H1 (cell line): ENCODE measurements at regions not wholly inside any gene's neighbourhood (a gene's known extent, or its start where the extent isn't known, plus 50 kb on each side); places are given as distances from the start of the nearest gene placed in this dataset.

Source experiments
- CTCF ChIA-PET: fragments of 300-600 bp; sonication (Branson Sonifier 250); formaldehyde crosslinking; loops from one replicate; lab custom pipeline; 2021; ENCODE audit not compliant: partially characterized antibody; lab: Charles Lee
- POLR2A ChIA-PET: fragments of 300-600 bp; sonication (Branson Sonifier 250); formaldehyde crosslinking; loops from one replicate; lab custom pipeline; 2021; ENCODE audit warnings: inconsistent platforms; ENCODE audit not compliant: partially characterized antibody; lab: Charles Lee
- DNase-seq, 2 experiments: peaks; one replicate each; pipeline versions ENCODE4 v3.0.0 to v3.0.0-alpha.2; 2010 to 2022; ENCODE audit warnings: low spot score in 2 of 2, low read depth in 1 of 2, mixed read lengths in 1 of 2
- FAIRE-seq: peaks from 2 replicates; lab custom pipeline; 2011; peaks lifted over from hg19 to GRCh38; lab: Jason Lieb, UNC
- H2AFZ ChIP-seq: 2 replicates; pipeline ENCODE4 v1.8.1; 2012; ENCODE audit warnings: low read length, inconsistent platforms
- H2AK5ac ChIP-seq: 2 replicates; pipeline ENCODE4 v1.6.1; 2013; ENCODE audit warnings: low read depth, low read length
- H2BK120ac ChIP-seq: replicated peaks from 2 replicates; pipeline ENCODE3; 2013; ENCODE audit warnings: low read depth, low read length, inconsistent platforms
- H2BK12ac ChIP-seq: 2 replicates; pipeline ENCODE4 v1.6.1; 2013; ENCODE audit warnings: low read depth, low read length
- H2BK15ac ChIP-seq: 2 replicates; pipeline ENCODE4 v1.6.1; 2013; ENCODE audit warnings: low read length
- H2BK20ac ChIP-seq: 2 replicates; pipeline ENCODE4 v1.6.1; 2013; ENCODE audit warnings: low read length
- H2BK5ac ChIP-seq: 2 replicates; pipeline ENCODE4 v1.6.1; 2013; ENCODE audit warnings: low read depth, low read length
- H3K14ac ChIP-seq: 2 replicates; pipeline ENCODE4 v1.6.1; 2013; ENCODE audit warnings: inconsistent platforms; ENCODE audit not compliant: insufficient read length
- H3K18ac ChIP-seq: 2 replicates; pipeline ENCODE4 v1.6.1; 2013; ENCODE audit warnings: low read length; ENCODE audit errors: extremely low read depth
- H3K23ac ChIP-seq: 2 replicates; pipeline ENCODE4 v1.6.1; 2013; ENCODE audit warnings: inconsistent platforms; ENCODE audit not compliant: insufficient read length
- H3K23me2 ChIP-seq: 2 replicates; pipeline ENCODE4 v1.6.1; 2013; ENCODE audit warnings: low read depth, low read length
- H3K27ac ChIP-seq: 2 replicates; pipeline ENCODE4 v1.6.1; 2011; ENCODE audit warnings: low read depth, low read length, inconsistent platforms
- H3K27me3 ChIP-seq, 4 experiments: replicated peaks in 1 of 4; 1 replicate in 1 of 4; 2 replicates in 3 of 4; pipeline versions ENCODE4 v1.6.1 to v1.8.1; 2011 to 2013; ENCODE audit warnings: low read length in 3 of 4, mild to moderate bottlenecking in 3 of 4, inconsistent platforms in 2 of 4, mixed read lengths in 2 of 4, moderate library complexity in 1 of 4; ENCODE audit not compliant: control insufficient read depth in 3 of 4, insufficient read depth in 3 of 4; ENCODE audit errors: extremely low read depth in 1 of 4
- H3K36me3 ChIP-seq, 4 experiments: 2 replicates each; pipeline versions ENCODE4 v1.6.1 to v1.8.1; 2011 to 2013; ENCODE audit warnings: mild to moderate bottlenecking in 4 of 4, low read length in 3 of 4, moderate library complexity in 2 of 4, control low read depth in 1 of 4, inconsistent platforms in 1 of 4; ENCODE audit not compliant: insufficient read depth in 4 of 4, control insufficient read depth in 2 of 4
- H3K4ac ChIP-seq: replicated peaks from 2 replicates; pipeline ENCODE3; 2013; ENCODE audit warnings: low read length, low read depth, mixed read lengths, inconsistent platforms; ENCODE audit not compliant: insufficient read length
- H3K4me1 ChIP-seq, 4 experiments: replicated peaks in 1 of 4; 1 replicate in 1 of 4; 2 replicates in 3 of 4; pipeline versions ENCODE4 v1.6.1 to v1.8.1; 2011 to 2013; ENCODE audit warnings: low read length in 3 of 4, inconsistent platforms in 2 of 4, mixed read lengths in 1 of 4; ENCODE audit not compliant: insufficient read depth in 4 of 4, control insufficient read depth in 3 of 4
- H3K4me2 ChIP-seq, 2 experiments: 2 replicates each; pipeline versions ENCODE4 v1.6.1 to v1.8.1; 2011 to 2013; ENCODE audit warnings: low read depth in 2 of 2, low read length in 2 of 2, control low read depth in 1 of 2, inconsistent platforms in 1 of 2, mild to moderate bottlenecking in 1 of 2; ENCODE audit not compliant: insufficient read depth in 1 of 2
- H3K4me3 ChIP-seq, 4 experiments: fragments of 200-600, 300-600 bp in 1 of 4; sonication (generic), shearing (Covaris generic), sonication (Bioruptor Twin) in 1 of 4; 2 replicates each; pipeline versions ENCODE4 v1.5.1 to v1.8.1; 2011 to 2016; ENCODE audit warnings: low read length in 4 of 4, low read depth in 3 of 4, control low read depth in 2 of 4, inconsistent platforms in 2 of 4, mild to moderate bottlenecking in 2 of 4, mixed read lengths in 1 of 4, moderate library complexity in 1 of 4; ENCODE audit not compliant: insufficient read depth in 2 of 4; ENCODE audit errors: extremely low read depth in 1 of 4
- H3K56ac ChIP-seq: replicated peaks from 2 replicates; pipeline ENCODE3; 2013; ENCODE audit warnings: low read depth, mild to moderate bottlenecking, mixed read lengths, low read length, inconsistent platforms; ENCODE audit not compliant: insufficient read length
- H3K79me1 ChIP-seq: 2 replicates; pipeline ENCODE4 v1.6.1; 2013; ENCODE audit warnings: low read depth, low read length, control low read depth
- H3K79me2 ChIP-seq, 2 experiments: 2 replicates each; pipeline versions ENCODE4 v1.6.1 to v1.8.1; 2012 to 2013; ENCODE audit warnings: low read length in 2 of 2, mild to moderate bottlenecking in 2 of 2, inconsistent platforms in 1 of 2; ENCODE audit not compliant: insufficient read depth in 2 of 2, control insufficient read depth in 1 of 2
- H3K9ac ChIP-seq, 4 experiments: replicated peaks in 1 of 4; 1 replicate in 1 of 4; 2 replicates in 3 of 4; pipeline versions ENCODE4 v1.6.1 to v1.8.1; 2011 to 2013; ENCODE audit warnings: low read depth in 3 of 4, low read length in 3 of 4, control low read depth in 2 of 4, mild to moderate bottlenecking in 2 of 4, moderate library complexity in 2 of 4, inconsistent platforms in 1 of 4; ENCODE audit errors: extremely low read depth in 1 of 4
- H3K9me3 ChIP-seq, 2 experiments: 2 replicates each; pipeline versions ENCODE4 v1.6.1 to v1.8.1; 2012 to 2013; ENCODE audit warnings: mild to moderate bottlenecking in 2 of 2, moderate library complexity in 2 of 2, control low read depth in 1 of 2, inconsistent platforms in 1 of 2, low read depth in 1 of 2, low read length in 1 of 2, mixed read lengths in 1 of 2; ENCODE audit not compliant: insufficient read depth in 2 of 2
- H4K20me1 ChIP-seq, 2 experiments: replicated peaks in 1 of 2; 2 replicates each; pipeline versions ENCODE3 to v1.8.1; 2011 to 2013; ENCODE audit warnings: inconsistent platforms in 2 of 2, low read length in 2 of 2, mild to moderate bottlenecking in 1 of 2; ENCODE audit not compliant: insufficient read depth in 2 of 2, control insufficient read depth in 1 of 2
- H4K5ac ChIP-seq: 2 replicates; pipeline ENCODE4 v1.6.1; 2013; ENCODE audit warnings: low read length, low read depth, mixed read lengths, inconsistent platforms; ENCODE audit not compliant: insufficient read length
- H4K8ac ChIP-seq: 2 replicates; pipeline ENCODE4 v1.8.0; 2013; ENCODE audit warnings: mild to moderate bottlenecking, moderate library complexity, low read length, inconsistent platforms; ENCODE audit not compliant: insufficient read depth; ENCODE audit errors: extremely low read depth
- H4K91ac ChIP-seq: replicated peaks from 2 replicates; pipeline ENCODE3; 2013; ENCODE audit warnings: low read length, mixed read lengths, inconsistent platforms; ENCODE audit not compliant: insufficient read length
- PHF8 ChIP-seq: fragments of 200-600 bp; sonication (generic); conservative IDR thresholded peaks from 2 replicates; pipeline ENCODE4 v1.7.1; 2012; ENCODE audit warnings: low read depth, mild to moderate bottlenecking, inconsistent platforms, low read length, moderate library complexity
- SIX5 ChIP-seq: IDR thresholded peaks from 2 replicates; pipeline ENCODE4 v1.6.1; 2011; ENCODE audit warnings: mild to moderate bottlenecking, low read depth, low read length
- SP4 ChIP-seq: IDR thresholded peaks from 2 replicates; pipeline ENCODE4 v1.6.1; 2012; ENCODE audit warnings: low read length, inconsistent platforms
- TEAD4 ChIP-seq: IDR thresholded peaks from 2 replicates; pipeline ENCODE4 v1.6.1; 2012; ENCODE audit warnings: low read depth, low read length, inconsistent platforms, mixed read lengths
- WGBS, 2 experiments: shearing (Covaris generic) in 1 of 2; methylation state at CpG; one replicate each; pipeline versions ENCODE4 v1.1.6 to v1.1.7; 2013 to 2015; ENCODE audit warnings: low lambda C conversion rate in 2 of 2, mixed read lengths in 2 of 2, inconsistent platforms in 1 of 2, low coverage in 1 of 2, missing lambda C conversion rate in 1 of 2; ENCODE audit not compliant: insufficient replicate concordance in 2 of 2, insufficient coverage in 1 of 2, insufficient read length in 1 of 2; ENCODE audit errors: extremely low coverage in 1 of 2, missing lambda C conversion rate in 1 of 2; 5-methylcytosine and 5-hydroxymethylcytosine counted together

- Histone ChIP-seq H2BK5ac (no peak overlapping the region), H3K79me2 (no peaks in the 10 kb centered on the region), H3K4me2 (no peak overlapping the region), H4K20me1 (no peaks in the 10 kb centered on the region), H4K91ac (no peak overlapping the region), H2BK120ac (no peak overlapping the region), H3K79me1 (no peaks in the 10 kb centered on the region), H3K27me3 (no peaks in the 10 kb centered on the region), H3K18ac (no peak overlapping the region), H4K5ac (no peak overlapping the region), H2AFZ (no peak overlapping the region), H3K14ac (no peak overlapping the region), H2BK12ac (no peak overlapping the region), H3K27ac (no peak overlapping the region), H3K4ac (no peak overlapping the region), H3K56ac (no peak overlapping the region), H2BK15ac (no peak overlapping the region), H2AK5ac (no peak overlapping the region), H3K9me3 (peaks cover 0 to 2% of the 10 kb centered on the region in 2 experiments; a peak in 1 of 4 replicates), H3K4me3 (no peak overlapping the region), H3K23ac (no peak overlapping the region), H2BK20ac (no peak overlapping the region), H3K9ac (no peak overlapping the region), H3K23me2 (no peaks in the 10 kb centered on the region), H3K36me3 (no peaks in the 10 kb centered on the region), H4K8ac (no peak overlapping the region), H3K4me1 (no peaks in the 10 kb centered on the region)
- 88% methylated on average over 1 of the region's 1 CpG; no CpG with 5 or more reads in 1 of the 2 experiments for WGBS, 2 experiments
- FAIRE-seq (no peak), DNase-seq (no peak)
- CTCF ChIA-PET: no interaction called here
- POLR2A ChIA-PET: no interaction called here
- no peak for TF ChIP-seq TEAD4
- TF ChIP-seq SIX5: no peak
- no peak for TF ChIP-seq PHF8
- TF ChIP-seq SP4: no peak
Observed at GRCh38 chr4:177547985-177548384, 105.7 kb upstream of the AGA start.
